Subcutaneous abdominal adipose tissue (tissue), 5 donors: ENCODE measurements at regions not wholly inside any gene's neighbourhood (a gene's known extent, or its start where the extent isn't known, plus 50 kb on each side); places are given as distances from the start of the nearest gene placed in this dataset.
A peak's percentile ranks its signal among the peaks of the same experiment; 100 is the strongest.

ENCODE experiments used
- H3K27ac ChIP-seq: one replicate; pipeline ENCODE4 v1.7.0; 2013; ENCODE audit warnings: low read depth, mild to moderate bottlenecking, inconsistent platforms, low read length, moderate library complexity
- H3K27me3 ChIP-seq, 5 donors: one replicate each; pipeline ENCODE4 v1.7.0; 2013; ENCODE audit warnings: low read length in 5 of 5, inconsistent platforms in 1 of 5; ENCODE audit not compliant: control insufficient read depth in 5 of 5, insufficient read depth in 4 of 5
- H3K36me3 ChIP-seq, 5 donors: one replicate each; pipeline ENCODE4 v1.7.0; 2013; ENCODE audit warnings: low read length in 5 of 5; ENCODE audit not compliant: control insufficient read depth in 5 of 5, insufficient read depth in 5 of 5
- H3K4me1 ChIP-seq, 5 donors: one replicate each; pipeline ENCODE4 v1.7.0; 2013; ENCODE audit warnings: low read length in 5 of 5, mild to moderate bottlenecking in 3 of 5, moderate library complexity in 1 of 5; ENCODE audit not compliant: control insufficient read depth in 5 of 5, insufficient read depth in 5 of 5
- H3K4me3 ChIP-seq, 5 donors: one replicate each; pipeline ENCODE4 v1.7.0; 2013; ENCODE audit warnings: low read length in 5 of 5, low read depth in 1 of 5
- H3K9ac ChIP-seq, 5 donors: one replicate each; pipeline ENCODE4 v1.7.0; 2013; ENCODE audit warnings: low read length in 5 of 5, mild to moderate bottlenecking in 4 of 5, moderate library complexity in 3 of 5
- H3K9me3 ChIP-seq, 5 donors: one replicate each; pipeline ENCODE4 v1.7.0; 2013; ENCODE audit warnings: low read length in 5 of 5; ENCODE audit not compliant: control insufficient read depth in 5 of 5
- donor health status: healthy.
- donor health status: healthy.
- donor health status: healthy.
- donor health status: healthy.
- donor health status: healthy.

DNA sequence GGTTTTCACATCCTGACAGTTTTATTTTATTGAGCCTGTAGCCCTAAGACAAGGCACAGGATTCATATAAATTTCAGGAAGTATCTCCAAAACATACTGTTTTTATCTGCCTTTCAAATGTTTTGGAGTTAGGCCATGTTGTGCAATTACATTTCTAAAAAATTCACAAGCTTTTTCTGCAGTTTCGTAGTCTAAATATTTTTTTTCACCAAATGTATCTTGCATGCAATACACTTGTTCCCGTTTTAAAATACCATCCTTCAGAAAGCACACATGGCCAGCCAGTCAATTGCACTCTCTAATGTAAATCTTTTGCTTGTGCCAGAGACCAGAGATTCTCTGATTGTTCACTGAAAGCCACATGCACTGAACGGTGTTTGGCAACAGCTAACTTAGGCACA, 161.5 kb upstream of the PRKCQ start:
- peaks cover 1 to 13% (median 9%) of the 10 kb centered on the region in 5 donors for H3K4me1 ChIP-seq
- H3K9ac ChIP-seq = no peak overlapping the region
- no peak overlapping the region for H3K4me3 ChIP-seq
- no peaks in the 10 kb centered on the region for H3K27me3 ChIP-seq
- H3K36me3 ChIP-seq = no peaks in the 10 kb centered on the region
- H3K9me3 ChIP-seq = no peaks in the 10 kb centered on the region
- H3K27ac ChIP-seq = no peak overlapping the region

- Histone ChIP-seq H3K4me1 (peaks cover 1 to 13% (median 9%) of the 10 kb centered on the region in 5 donors), H3K9me3 (no peaks in the 10 kb centered on the region), H3K27me3 (peaks cover 0 to 15% (median 3%) of the 10 kb centered on the region in 5 donors), H3K9ac (no peak overlapping the region), H3K27ac (no peak overlapping the region), H3K36me3 (no peaks in the 10 kb centered on the region), H3K4me3 (no peak overlapping the region)
Measured at GRCh38 chr10:6739530-6740174, 159.6 kb upstream of the PRKCQ start.

GRCh38 chr10:6738112-6738768, 158.2 kb upstream of the PRKCQ start:
- H3K4me1 ChIP-seq = peaks cover 1 to 13% (median 9%) of the 10 kb centered on the region in 5 donors
- H3K27me3 ChIP-seq = peaks cover 0 to 15% (median 4%) of the 10 kb centered on the region in 5 donors
- H3K9ac ChIP-seq = no peak overlapping the region
- H3K27ac ChIP-seq = no peak overlapping the region
- peak overlapping the region in 1 of 5 donors; percentile 52 for H3K4me3 ChIP-seq
- no peaks in the 10 kb centered on the region for H3K9me3 ChIP-seq
- H3K36me3 ChIP-seq = no peaks in the 10 kb centered on the region

- H3K9ac ChIP-seq = no peak overlapping the region
- H3K27me3 ChIP-seq = peaks cover 0 to 15% (median 4%) of the 10 kb centered on the region in 5 donors
- no peak overlapping the region for H3K4me3 ChIP-seq
- no peaks in the 10 kb centered on the region for H3K9me3 ChIP-seq
- H3K4me1 ChIP-seq = peaks cover 1 to 13% (median 9%) of the 10 kb centered on the region in 5 donors
- no peaks in the 10 kb centered on the region for H3K36me3 ChIP-seq
- H3K27ac ChIP-seq = no peak overlapping the region
Measured at GRCh38 chr10:6737758-6738111, 157.7 kb upstream of the PRKCQ start.

GRCh38 chr10:6737080-6737641, 157.1 kb upstream of the PRKCQ start:
- Histone ChIP-seq H3K36me3 (no peaks in the 10 kb centered on the region), H3K27ac (no peak overlapping the region), H3K9me3 (no peaks in the 10 kb centered on the region), H3K4me1 (peaks cover 1 to 13% (median 9%) of the 10 kb centered on the region in 5 donors), H3K4me3 (no peak overlapping the region), H3K27me3 (peaks cover 0 to 15% (median 4%) of the 10 kb centered on the region in 5 donors), H3K9ac (no peak overlapping the region)

DNA sequence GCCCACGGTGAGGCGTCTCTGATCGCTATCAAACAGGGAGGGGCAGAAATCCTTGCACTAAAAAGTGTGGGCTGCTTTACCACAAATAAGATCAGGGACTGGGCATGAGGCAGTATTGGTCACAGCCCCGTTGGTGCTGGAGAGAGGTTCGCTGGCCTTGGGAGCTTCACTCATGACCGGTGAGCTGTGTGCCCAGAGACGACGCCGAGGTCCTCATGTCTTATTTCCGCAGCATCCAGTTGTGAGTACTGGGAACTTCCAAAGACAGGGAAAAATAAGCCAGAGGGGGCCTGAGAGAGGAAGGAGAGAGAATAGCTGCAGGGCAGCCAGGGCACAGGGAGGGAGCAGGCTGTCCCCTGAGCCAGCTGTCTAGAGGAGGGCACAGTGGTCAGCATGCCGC, 154.2 kb upstream of the PRKCQ start:
- no peaks in the 10 kb centered on the region for H3K9me3 ChIP-seq
- H3K9ac ChIP-seq = no peak overlapping the region
- no peak overlapping the region for H3K27ac ChIP-seq
- peaks cover 0 to 20% (median 11%) of the 10 kb centered on the region in 5 donors for H3K27me3 ChIP-seq
- H3K4me3 ChIP-seq = no peak overlapping the region
- no peaks in the 10 kb centered on the region for H3K36me3 ChIP-seq
- H3K4me1 ChIP-seq = peaks cover 0 to 21% (median 4%) of the 10 kb centered on the region in 5 donors

DNA sequence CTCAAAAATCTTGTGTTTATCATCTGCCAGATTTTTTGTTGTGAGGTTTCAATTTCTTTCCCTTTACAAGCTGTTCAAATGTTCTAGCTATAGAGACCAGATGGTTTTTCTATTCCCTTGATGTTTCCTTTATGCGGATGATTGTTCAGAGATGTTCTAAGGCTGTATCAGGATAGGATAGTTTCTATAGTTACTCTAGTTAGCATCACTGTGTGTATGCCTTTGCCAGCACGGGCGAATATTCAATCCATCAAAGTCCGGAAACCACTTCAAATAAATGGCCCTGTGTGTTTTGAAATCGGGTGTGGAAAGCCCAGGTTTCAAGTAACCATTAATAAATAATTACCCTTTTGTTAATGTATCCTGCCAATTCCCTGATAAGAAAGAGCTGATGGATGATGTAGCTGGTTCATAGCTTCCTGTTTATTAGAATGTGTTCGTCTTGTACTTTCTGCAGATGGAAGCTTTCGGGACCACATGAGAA, 149.8 kb upstream of the PRKCQ start:
- H3K9me3 ChIP-seq = no peaks in the 10 kb centered on the region
- H3K27ac ChIP-seq = no peak overlapping the region
- no peak overlapping the region for H3K9ac ChIP-seq
- peaks cover 0 to 10% (median 0%) of the 10 kb centered on the region in 5 donors for H3K4me1 ChIP-seq
- no peaks in the 10 kb centered on the region for H3K36me3 ChIP-seq
- peaks cover 0 to 16% (median 9%) of the 10 kb centered on the region in 5 donors for H3K27me3 ChIP-seq
- H3K4me3 ChIP-seq = no peak overlapping the region

- Histone ChIP-seq H3K27ac (no peak overlapping the region), H3K36me3 (no peaks in the 10 kb centered on the region), H3K4me3 (no peak overlapping the region), H3K27me3 (peaks cover 0 to 16% (median 5%) of the 10 kb centered on the region in 5 donors), H3K9ac (no peak overlapping the region), H3K9me3 (no peaks in the 10 kb centered on the region), H3K4me1 (peaks cover 0 to 10% (median 0%) of the 10 kb centered on the region in 5 donors)
Measured at GRCh38 chr10:6729071-6729774, 149.1 kb upstream of the PRKCQ start.

DNA sequence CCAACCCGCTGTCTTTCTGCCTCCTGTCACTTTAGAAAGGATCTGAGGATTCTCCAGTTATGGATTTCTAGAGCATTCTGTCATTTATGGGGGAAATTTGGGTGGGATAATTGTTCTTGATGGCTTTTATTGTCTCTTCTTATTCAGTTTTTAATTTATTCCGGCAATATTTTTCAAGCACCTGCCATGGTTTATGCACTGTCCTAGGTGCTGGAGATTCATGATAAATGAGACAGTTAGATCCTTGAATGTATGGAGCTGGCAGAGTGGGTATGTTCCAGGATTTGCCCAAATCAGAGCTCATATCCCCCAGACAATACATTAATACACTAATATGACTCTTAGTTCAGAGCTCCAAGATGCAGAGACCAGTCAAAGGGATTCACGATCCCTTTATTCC, 146.8 kb upstream of the PRKCQ start:
- no peaks in the 10 kb centered on the region for H3K36me3 ChIP-seq
- peaks cover 0 to 21% (median 7%) of the 10 kb centered on the region in 5 donors for H3K4me1 ChIP-seq
- peaks cover 0 to 23% (median 5%) of the 10 kb centered on the region in 5 donors for H3K27me3 ChIP-seq
- H3K4me3 ChIP-seq = no peak overlapping the region
- H3K27ac ChIP-seq = no peak overlapping the region
- H3K9ac ChIP-seq = no peak overlapping the region
- no peaks in the 10 kb centered on the region for H3K9me3 ChIP-seq
